Osteocyte (in vitro differentiated cells): ENCODE measurements at regions not wholly inside any gene's neighbourhood (a gene's known extent, or its start where the extent isn't known, plus 50 kb on each side); places are given as distances from the start of the nearest gene placed in this dataset.

Experiments
- DNase-seq: peaks from one replicate; pipeline ENCODE4 v3.0.0; 2021; ENCODE audit warnings: mixed read lengths; ENCODE audit not compliant: unreplicated experiment; ENCODE audit errors: extremely low spot score
- H3K27ac Mint-ChIP-seq: one replicate; pipeline ENCODE4 v1.8.0; 2021; ENCODE audit warnings: mild to moderate bottlenecking, mixed read lengths; ENCODE audit not compliant: unreplicated experiment
- H3K27me3 Mint-ChIP-seq: one replicate; pipeline ENCODE4 v1.8.0; 2021; ENCODE audit warnings: mixed read lengths; ENCODE audit not compliant: unreplicated experiment
- H3K36me3 Mint-ChIP-seq: one replicate; pipeline ENCODE4 v1.8.0; 2021; ENCODE audit warnings: mixed read lengths; ENCODE audit not compliant: unreplicated experiment
- H3K4me1 Mint-ChIP-seq: one replicate; pipeline ENCODE4 v1.8.0; 2021; ENCODE audit warnings: mixed read lengths; ENCODE audit not compliant: unreplicated experiment
- H3K4me3 Mint-ChIP-seq: one replicate; pipeline ENCODE4 v1.8.0; 2021; ENCODE audit warnings: mild to moderate bottlenecking, moderate library complexity, mixed read lengths; ENCODE audit not compliant: unreplicated experiment
- H3K9me3 Mint-ChIP-seq: one replicate; pipeline ENCODE4 v1.8.0; 2021; ENCODE audit warnings: mixed read lengths; ENCODE audit not compliant: unreplicated experiment
- TF ChIP-seq, protein P1 (sequence below): fragments of 200-600 bp; sonication (generic); IDR thresholded peaks from 2 replicates; pipeline ENCODE4 v1.5.0; 2021; ENCODE audit warnings: antibody characterized with exemption, mild to moderate bottlenecking, moderate library complexity

DNA sequence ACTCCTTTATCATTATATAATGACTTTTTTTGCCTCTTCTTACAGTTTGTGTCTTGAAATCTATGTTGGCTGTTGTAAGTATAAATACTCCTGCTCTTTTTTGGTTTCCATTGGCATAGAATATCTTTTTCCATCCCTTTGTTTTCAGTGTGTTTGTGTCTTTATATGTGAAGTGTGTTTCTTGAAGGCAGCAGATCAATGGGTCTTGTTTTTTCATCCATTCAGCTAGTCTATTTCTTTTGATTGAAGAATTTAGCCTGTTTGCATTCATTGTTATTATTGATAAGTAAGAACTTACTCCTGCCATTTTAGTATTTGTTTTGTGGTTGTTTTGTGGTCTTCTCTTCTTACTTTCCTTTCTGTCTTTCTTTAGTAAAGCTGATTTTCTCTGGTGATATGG lies 322.8 kb downstream of the PLA2G4A start:
- Mint-ChIP-seq H3K27me3 (no peaks in the 10 kb centered on the region), H3K4me3 (no peak overlapping the region), H3K9me3 (peaks cover 37% of the 10 kb centered on the region), H3K27ac (no peak overlapping the region), H3K4me1 (no peaks in the 10 kb centered on the region), H3K36me3 (no peaks in the 10 kb centered on the region)
- TF ChIP-seq, protein P1, sequence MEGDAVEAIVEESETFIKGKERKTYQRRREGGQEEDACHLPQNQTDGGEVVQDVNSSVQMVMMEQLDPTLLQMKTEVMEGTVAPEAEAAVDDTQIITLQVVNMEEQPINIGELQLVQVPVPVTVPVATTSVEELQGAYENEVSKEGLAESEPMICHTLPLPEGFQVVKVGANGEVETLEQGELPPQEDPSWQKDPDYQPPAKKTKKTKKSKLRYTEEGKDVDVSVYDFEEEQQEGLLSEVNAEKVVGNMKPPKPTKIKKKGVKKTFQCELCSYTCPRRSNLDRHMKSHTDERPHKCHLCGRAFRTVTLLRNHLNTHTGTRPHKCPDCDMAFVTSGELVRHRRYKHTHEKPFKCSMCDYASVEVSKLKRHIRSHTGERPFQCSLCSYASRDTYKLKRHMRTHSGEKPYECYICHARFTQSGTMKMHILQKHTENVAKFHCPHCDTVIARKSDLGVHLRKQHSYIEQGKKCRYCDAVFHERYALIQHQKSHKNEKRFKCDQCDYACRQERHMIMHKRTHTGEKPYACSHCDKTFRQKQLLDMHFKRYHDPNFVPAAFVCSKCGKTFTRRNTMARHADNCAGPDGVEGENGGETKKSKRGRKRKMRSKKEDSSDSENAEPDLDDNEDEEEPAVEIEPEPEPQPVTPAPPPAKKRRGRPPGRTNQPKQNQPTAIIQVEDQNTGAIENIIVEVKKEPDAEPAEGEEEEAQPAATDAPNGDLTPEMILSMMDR, result no peak
- no peak for DNase-seq

DNA sequence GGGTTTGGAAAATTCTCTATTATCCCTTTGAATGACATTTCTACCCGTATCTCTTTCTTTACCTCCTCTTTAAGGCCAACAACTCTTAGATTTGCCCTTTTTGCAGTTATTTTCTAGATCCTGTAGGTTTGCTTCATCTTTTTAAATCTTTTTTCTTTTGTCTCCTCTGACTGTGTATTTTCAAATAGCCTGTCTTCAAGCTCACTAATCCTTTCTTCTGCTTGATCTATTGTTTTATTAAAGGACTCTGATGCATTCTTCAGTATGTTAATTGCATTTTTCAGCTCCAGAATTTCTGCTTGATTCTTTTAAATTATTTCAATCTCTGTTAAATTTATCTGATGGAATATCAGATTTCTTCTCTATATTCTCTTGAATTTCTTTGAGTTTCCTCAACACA lies 324.3 kb downstream of the PLA2G4A start:
- no peaks in the 10 kb centered on the region for H3K27me3 Mint-ChIP-seq
- H3K36me3 Mint-ChIP-seq, result no peaks in the 10 kb centered on the region
- TF ChIP-seq, protein P1, result no peak
- H3K4me1 Mint-ChIP-seq, result peaks cover 10% of the 10 kb centered on the region
- DNase-seq, result no peak
- H3K27ac Mint-ChIP-seq, result no peak overlapping the region
- H3K9me3 Mint-ChIP-seq, result peaks cover 27% of the 10 kb centered on the region
- no peak overlapping the region for H3K4me3 Mint-ChIP-seq

DNA sequence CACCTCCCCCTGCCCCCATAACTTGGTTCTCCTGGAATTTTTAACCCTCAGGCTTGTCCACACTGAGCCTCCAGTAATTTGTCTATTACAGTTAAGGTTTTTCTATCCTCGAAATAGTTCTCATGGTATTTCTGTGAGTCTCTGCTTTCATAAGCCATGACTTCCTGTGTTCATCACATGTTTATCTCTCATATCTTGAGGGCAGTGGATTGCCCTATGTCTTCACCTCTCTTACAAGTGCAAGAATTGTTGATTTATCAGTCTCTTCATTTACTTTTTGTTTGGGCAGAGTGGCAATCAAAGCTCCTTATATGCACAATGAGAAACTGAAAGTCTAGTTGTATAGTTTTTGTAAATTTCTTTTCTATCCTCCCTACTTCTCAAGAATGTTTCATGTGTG lies 328.4 kb downstream of the PLA2G4A start:
- Mint-ChIP-seq H3K9me3 (peaks cover 16% of the 10 kb centered on the region), H3K4me3 (no peak overlapping the region), H3K36me3 (no peaks in the 10 kb centered on the region), H3K27me3 (no peaks in the 10 kb centered on the region), H3K4me1 (peaks cover 10% of the 10 kb centered on the region), H3K27ac (no peak overlapping the region)
- TF ChIP-seq, protein P1, result no peak
- no peak for DNase-seq

DNA sequence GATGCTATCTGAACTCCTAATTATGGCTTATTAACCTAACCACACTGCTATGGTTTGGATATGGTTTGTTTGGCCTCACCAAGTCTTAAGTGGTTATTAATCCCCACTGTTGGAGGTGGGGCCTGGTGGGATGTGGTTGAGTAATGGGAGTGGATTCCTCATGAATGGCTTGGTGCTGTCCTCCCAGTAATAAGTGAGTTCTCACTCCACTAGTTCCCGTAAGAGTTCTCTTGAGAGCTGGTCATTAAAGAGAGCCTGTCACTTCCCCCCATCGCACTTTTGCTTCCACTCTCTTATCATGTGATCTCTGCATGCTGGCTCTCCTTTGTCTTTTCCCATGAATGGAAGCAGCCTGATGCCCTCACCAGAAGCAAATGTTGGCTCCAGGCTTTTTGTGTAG lies 328.8 kb downstream of the PLA2G4A start:
- Mint-ChIP-seq H3K36me3 (no peaks in the 10 kb centered on the region), H3K4me3 (no peak overlapping the region), H3K27ac (no peak overlapping the region), H3K4me1 (peaks cover 10% of the 10 kb centered on the region), H3K9me3 (peaks cover 11% of the 10 kb centered on the region), H3K27me3 (no peaks in the 10 kb centered on the region)
- no peak for DNase-seq
- TF ChIP-seq, protein P1, result no peak

DNA sequence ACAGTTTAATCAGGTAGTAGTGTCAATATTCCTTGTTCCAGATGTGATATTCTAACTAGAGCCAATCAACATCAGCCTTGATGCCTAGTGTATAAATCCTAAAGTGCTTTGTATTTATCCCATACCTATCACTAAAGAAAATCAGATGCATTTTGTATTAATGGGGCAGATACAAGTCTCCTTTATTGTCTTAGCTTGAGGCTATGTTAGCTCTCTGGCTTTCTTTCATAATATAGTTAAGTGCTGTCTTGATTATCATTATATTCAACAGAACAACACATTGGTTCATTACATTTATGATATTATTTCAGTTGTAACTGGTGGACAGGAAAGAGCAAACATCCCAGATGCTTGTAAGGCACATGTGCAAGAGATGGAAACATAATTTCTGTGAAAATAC lies 338.8 kb downstream of the PLA2G4A start:
- TF ChIP-seq, protein P1, result no peak
- H3K36me3 Mint-ChIP-seq, result no peaks in the 10 kb centered on the region
- no peak overlapping the region for H3K4me3 Mint-ChIP-seq
- peaks cover 19% of the 10 kb centered on the region for H3K9me3 Mint-ChIP-seq
- no peaks in the 10 kb centered on the region for H3K27me3 Mint-ChIP-seq
- DNase-seq, result no peak
- H3K27ac Mint-ChIP-seq, result no peak overlapping the region
- H3K4me1 Mint-ChIP-seq, result no peaks in the 10 kb centered on the region
